ENCODE measurements at regions not wholly inside any gene's neighbourhood (a gene's known extent, or its start where the extent isn't known, plus 50 kb on each side); places are given as distances from the start of the nearest gene placed in this dataset.

GRCh38 chr10:28214219-28214618 lies 88.6 kb downstream of the MPP7 start:
- DNase-seq (ENCODE audit: extremely low read depth, low read depth), result no peak
- no peak for TF ChIP-seq CTCF (IDR thresholded peaks at IDR 0.05; ENCODE audit: low read depth, low read length, missing control alignments)
- H3K4me3 ChIP-seq (replicated peaks; ENCODE audit: low read depth, low read length), result no peak overlapping the region

- TF ChIP-seq CTCF (IDR thresholded peaks at IDR 0.05; ENCODE audit: low read depth, low read length, missing control alignments), result no peak
- no peak overlapping the region for H3K4me3 ChIP-seq (replicated peaks; ENCODE audit: low read depth, low read length)
- DNase-seq (ENCODE audit: extremely low read depth, low read depth), result no peak
Observed at GRCh38 chr10:28211759-28212158, 91.1 kb downstream of the MPP7 start.

- DNase-seq (ENCODE audit: extremely low read depth, low read depth), result no peak
- no peak for TF ChIP-seq CTCF (IDR thresholded peaks at IDR 0.05; ENCODE audit: low read depth, low read length, missing control alignments)
- H3K4me3 ChIP-seq (replicated peaks; ENCODE audit: low read depth, low read length), result no peak overlapping the region
Observed at GRCh38 chr10:28207799-28208198, 95.1 kb downstream of the MPP7 start.

- DNase-seq (ENCODE audit: extremely low read depth, low read depth), result no peak
- H3K4me3 ChIP-seq (replicated peaks; ENCODE audit: low read depth, low read length), result no peak overlapping the region
- no peak for TF ChIP-seq CTCF (IDR thresholded peaks at IDR 0.05; ENCODE audit: low read depth, low read length, missing control alignments)
Observed at GRCh38 chr10:28202941-28203352, 99.9 kb downstream of the MPP7 start.

- DNase-seq (ENCODE audit: extremely low read depth, low read depth), result no peak
- no peak for TF ChIP-seq CTCF (IDR thresholded peaks at IDR 0.05; ENCODE audit: low read depth, low read length, missing control alignments)
- H3K4me3 ChIP-seq (replicated peaks; ENCODE audit: low read depth, low read length), result no peak overlapping the region
Observed at GRCh38 chr10:28201410-28202400, 101.2 kb downstream of the MPP7 start.

GRCh38 chr10:28200775-28201174 lies 102.1 kb downstream of the MPP7 start:
- TF ChIP-seq CTCF (IDR thresholded peaks at IDR 0.05; ENCODE audit: low read depth, low read length, missing control alignments), result no peak
- no peak for DNase-seq (ENCODE audit: extremely low read depth, low read depth)
- H3K4me3 ChIP-seq (replicated peaks; ENCODE audit: low read depth, low read length), result no peak overlapping the region

Data from HFF-Myc (cell line).